Calu3 (cell line): ENCODE measurements at regions not wholly inside any gene's neighbourhood (a gene's known extent, or its start where the extent isn't known, plus 50 kb on each side); places are given as distances from the start of the nearest gene placed in this dataset.

Experiments
- BruUV-seq: library from RNA; stranded (reverse); fragments of 400-500 nt; replicated peaks from 2 replicates; lab custom pipeline; 2021; lab: Mats Ljungman, UMichigan
- CTCF ChIA-PET: fragments of 300-600 bp; sonication (Branson Sonifier 250); formaldehyde crosslinking; loops from one replicate; lab custom pipeline; 2022; ENCODE audit warnings: antibody characterized with exemption; lab: Charles Lee
- DNase-seq: peaks from one replicate; pipeline ENCODE4 v3.0.0; 2022
- H3K27ac Mint-ChIP-seq: one replicate; pipeline ENCODE4 v1.8.0; 2022; ENCODE audit warnings: mixed read lengths; ENCODE audit not compliant: unreplicated experiment
- H3K27me3 Mint-ChIP-seq: one replicate; pipeline ENCODE4 v1.8.0; 2022; ENCODE audit warnings: mixed read lengths; ENCODE audit not compliant: unreplicated experiment
- H3K36me3 Mint-ChIP-seq: one replicate; pipeline ENCODE4 v1.8.0; 2022; ENCODE audit warnings: mild to moderate bottlenecking, moderate library complexity, mixed read lengths; ENCODE audit not compliant: insufficient read depth, unreplicated experiment
- H3K4me1 Mint-ChIP-seq: one replicate; pipeline ENCODE4 v1.8.0; 2022; ENCODE audit warnings: mild to moderate bottlenecking, low read depth, mixed read lengths; ENCODE audit not compliant: unreplicated experiment
- H3K4me3 Mint-ChIP-seq: one replicate; pipeline ENCODE4 v1.8.0; 2022; ENCODE audit warnings: mild to moderate bottlenecking, low read depth, moderate library complexity, mixed read lengths; ENCODE audit not compliant: unreplicated experiment
- H3K9me3 Mint-ChIP-seq: one replicate; pipeline ENCODE4 v1.8.0; 2022; ENCODE audit warnings: low read depth, mixed read lengths; ENCODE audit not compliant: unreplicated experiment
- intact Hi-C: fragments of 100-400 bp; cut with micrococcal nuclease; formaldehyde crosslinking; loops from one replicate; pipeline ENCODE4 v1.10.0; 2022; ENCODE audit not compliant: unreplicated experiment
- TF ChIP-seq, protein P1 (sequence below): fragments of 200-600 bp; IDR thresholded peaks from one replicate; pipeline ENCODE4 v1.8.0; 2022; ENCODE audit warnings: antibody characterized with exemption; ENCODE audit not compliant: unreplicated experiment

DNA sequence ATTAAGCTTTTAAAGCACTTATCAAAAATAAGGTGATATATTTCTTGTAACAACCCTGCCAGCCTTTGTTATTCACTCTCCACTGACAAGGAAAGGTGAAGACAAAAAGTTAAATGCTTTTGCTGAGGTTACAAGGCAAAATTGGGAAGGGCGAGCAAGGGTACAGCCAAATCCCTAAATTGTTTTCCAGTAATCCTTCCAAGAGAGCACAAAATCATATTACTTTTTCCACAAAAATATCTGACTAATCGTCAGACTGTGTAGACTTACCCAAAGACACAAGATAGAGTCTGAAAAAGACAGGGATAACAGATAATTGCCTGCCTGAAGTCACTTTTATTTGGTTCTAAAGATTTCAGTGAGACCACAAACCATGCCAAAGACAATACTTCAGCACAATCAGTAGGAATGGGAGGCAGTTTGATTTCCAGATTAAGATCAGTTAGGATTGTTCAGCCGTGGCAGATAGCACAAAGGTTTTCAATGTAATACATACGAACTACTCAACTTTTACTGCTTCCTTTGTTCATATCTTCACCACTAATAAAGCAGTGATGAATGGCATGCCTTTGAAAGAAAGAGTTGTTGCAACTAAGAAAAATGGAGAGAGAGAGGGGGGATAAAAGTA, 383.8 kb upstream of the TUSC1 start:
- Mint-ChIP-seq H3K4me3 (no peak overlapping the region), H3K36me3 (no peaks in the 10 kb centered on the region), H3K9me3 (no peaks in the 10 kb centered on the region), H3K27me3 (no peaks in the 10 kb centered on the region), H3K4me1 (no peaks in the 10 kb centered on the region), H3K27ac (no peak overlapping the region)
- DNase-seq, result no peak
- intact Hi-C loops, result no loop called here
- BruUV-seq, result no TSS peak
- TF ChIP-seq, protein P1, sequence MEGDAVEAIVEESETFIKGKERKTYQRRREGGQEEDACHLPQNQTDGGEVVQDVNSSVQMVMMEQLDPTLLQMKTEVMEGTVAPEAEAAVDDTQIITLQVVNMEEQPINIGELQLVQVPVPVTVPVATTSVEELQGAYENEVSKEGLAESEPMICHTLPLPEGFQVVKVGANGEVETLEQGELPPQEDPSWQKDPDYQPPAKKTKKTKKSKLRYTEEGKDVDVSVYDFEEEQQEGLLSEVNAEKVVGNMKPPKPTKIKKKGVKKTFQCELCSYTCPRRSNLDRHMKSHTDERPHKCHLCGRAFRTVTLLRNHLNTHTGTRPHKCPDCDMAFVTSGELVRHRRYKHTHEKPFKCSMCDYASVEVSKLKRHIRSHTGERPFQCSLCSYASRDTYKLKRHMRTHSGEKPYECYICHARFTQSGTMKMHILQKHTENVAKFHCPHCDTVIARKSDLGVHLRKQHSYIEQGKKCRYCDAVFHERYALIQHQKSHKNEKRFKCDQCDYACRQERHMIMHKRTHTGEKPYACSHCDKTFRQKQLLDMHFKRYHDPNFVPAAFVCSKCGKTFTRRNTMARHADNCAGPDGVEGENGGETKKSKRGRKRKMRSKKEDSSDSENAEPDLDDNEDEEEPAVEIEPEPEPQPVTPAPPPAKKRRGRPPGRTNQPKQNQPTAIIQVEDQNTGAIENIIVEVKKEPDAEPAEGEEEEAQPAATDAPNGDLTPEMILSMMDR, result no peak
- CTCF ChIA-PET, result no interaction called here

DNA sequence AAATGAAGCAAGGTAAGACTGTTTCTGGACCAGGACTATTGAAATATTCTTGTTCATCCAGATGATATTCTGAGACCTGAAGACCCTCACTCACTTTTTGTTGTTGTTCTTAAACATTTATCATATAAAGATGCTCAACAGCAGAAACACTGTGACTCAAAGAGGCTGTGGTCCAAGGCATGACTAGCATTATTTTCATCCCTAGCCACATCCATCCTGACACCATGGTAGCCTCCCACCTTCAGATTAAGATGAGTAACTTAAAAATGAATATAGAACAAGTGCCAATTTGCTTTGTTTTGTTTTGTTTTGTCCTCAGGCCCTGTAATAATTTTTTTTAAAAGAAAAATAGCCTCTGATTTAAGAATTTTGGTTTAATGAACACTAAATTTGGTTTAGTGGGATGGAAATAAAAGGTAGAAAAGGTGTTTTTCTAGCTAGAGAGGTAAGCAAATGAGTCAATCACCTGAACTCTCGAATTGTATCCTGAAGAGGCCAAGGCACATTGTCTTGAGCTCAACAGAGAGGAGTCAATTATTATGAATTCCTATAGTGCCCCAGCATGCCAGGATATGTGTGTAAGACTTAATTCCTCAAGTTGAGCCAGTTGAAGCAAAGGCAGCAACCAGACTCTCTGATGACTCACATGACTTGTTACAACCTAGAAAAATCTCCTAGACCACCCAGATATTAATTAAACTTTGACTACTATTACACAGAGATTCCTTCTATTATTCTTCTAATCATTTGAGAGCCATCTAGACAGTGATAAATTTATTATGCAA, 380.1 kb upstream of the TUSC1 start:
- CTCF ChIA-PET, result no interaction called here
- intact Hi-C loops, result no loop called here
- Mint-ChIP-seq H3K9me3 (peaks cover 5% of the 10 kb centered on the region), H3K27ac (no peak overlapping the region), H3K4me3 (no peak overlapping the region), H3K27me3 (no peaks in the 10 kb centered on the region), H3K4me1 (no peaks in the 10 kb centered on the region), H3K36me3 (no peaks in the 10 kb centered on the region)
- TF ChIP-seq, protein P1, result no peak
- no TSS peak for BruUV-seq
- DNase-seq, result no peak

GRCh38 chr9:26057050-26057449, 378.8 kb upstream of the TUSC1 start:
- TF ChIP-seq, protein P1, result no peak
- no peak overlapping the region for H3K27ac Mint-ChIP-seq
- BruUV-seq, result no TSS peak
- H3K27me3 Mint-ChIP-seq, result no peaks in the 10 kb centered on the region
- no peaks in the 10 kb centered on the region for H3K4me1 Mint-ChIP-seq
- H3K4me3 Mint-ChIP-seq, result no peak overlapping the region
- intact Hi-C loops, result no loop called here
- H3K36me3 Mint-ChIP-seq, result no peaks in the 10 kb centered on the region
- CTCF ChIA-PET, result no interaction called here
- no peak for DNase-seq
- peaks cover 10% of the 10 kb centered on the region for H3K9me3 Mint-ChIP-seq

- TF ChIP-seq, protein P1, result no peak
- H3K4me3 Mint-ChIP-seq, result no peak overlapping the region
- no peaks in the 10 kb centered on the region for H3K36me3 Mint-ChIP-seq
- no TSS peak for BruUV-seq
- peaks cover 14% of the 10 kb centered on the region for H3K9me3 Mint-ChIP-seq
- no peaks in the 10 kb centered on the region for H3K27me3 Mint-ChIP-seq
- no peaks in the 10 kb centered on the region for H3K4me1 Mint-ChIP-seq
- no peak overlapping the region for H3K27ac Mint-ChIP-seq
- intact Hi-C loops, result no loop called here
- CTCF ChIA-PET, result no interaction called here
- DNase-seq, result no peak
Measured at GRCh38 chr9:26054600-26055520, 376.6 kb upstream of the TUSC1 start.
